ENCODE measurements at regions not wholly inside any gene's neighbourhood (a gene's known extent, or its start where the extent isn't known, plus 50 kb on each side); places are given as distances from the start of the nearest gene placed in this dataset.

DNA sequence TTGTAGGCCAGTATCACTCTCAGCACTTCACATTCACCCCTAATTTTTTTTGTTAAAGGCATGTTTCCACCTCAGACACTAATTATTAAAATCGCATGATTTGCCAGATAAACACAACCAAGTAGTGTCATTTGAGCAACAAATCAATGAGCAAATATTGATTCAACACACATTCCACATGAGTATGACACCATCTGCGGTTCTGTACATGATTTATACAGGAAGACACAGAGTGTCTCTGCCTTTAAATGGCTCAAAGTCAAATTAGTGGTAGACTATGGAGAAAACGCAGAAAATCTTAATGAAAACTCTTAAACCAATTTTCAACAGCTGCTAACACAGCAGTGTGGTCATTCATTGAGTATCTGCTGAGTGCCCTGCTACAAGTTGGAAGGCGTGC lies 300.2 kb downstream of the SOX4 start:
- no peak for DNase-seq

GRCh38 chr6:21895555-21895954 lies 302.0 kb downstream of the SOX4 start:
- DNase-seq, result no peak

DNA sequence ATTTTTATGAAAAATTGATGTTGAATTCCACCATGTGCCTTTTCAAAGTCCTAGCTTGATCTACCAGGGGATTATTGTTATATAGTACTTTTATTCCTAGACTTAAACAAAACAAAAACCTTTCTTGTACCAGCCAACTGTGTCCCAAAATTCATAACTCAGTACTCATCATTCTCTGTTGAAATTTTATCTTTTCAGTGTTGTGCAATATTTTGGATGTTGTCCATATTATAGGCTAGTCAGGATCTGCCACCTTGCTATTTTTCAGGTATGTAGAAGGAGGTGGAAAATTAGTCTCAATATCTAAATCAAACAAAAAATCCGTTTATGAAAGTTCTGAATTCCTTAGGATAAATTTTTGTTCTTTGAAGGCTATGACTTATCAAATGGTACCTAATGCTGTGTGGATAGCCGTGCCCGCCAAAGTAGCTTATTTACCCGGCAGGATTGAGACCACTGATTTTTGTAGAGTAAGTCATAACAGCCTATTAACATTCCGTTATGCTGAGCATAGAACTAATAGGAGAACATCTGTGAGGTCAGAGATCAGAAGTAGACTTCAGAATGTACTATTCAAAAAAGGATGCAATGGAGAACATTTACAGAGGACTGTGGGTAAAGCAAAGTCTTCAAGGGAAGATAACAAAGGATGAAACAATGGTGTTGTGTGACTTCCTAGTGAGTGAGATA lies 304.7 kb downstream of the SOX4 start:
- no peak for DNase-seq

- no peak for DNase-seq
Measured at GRCh38 chr6:21899708-21900107, 306.2 kb downstream of the SOX4 start.

DNA sequence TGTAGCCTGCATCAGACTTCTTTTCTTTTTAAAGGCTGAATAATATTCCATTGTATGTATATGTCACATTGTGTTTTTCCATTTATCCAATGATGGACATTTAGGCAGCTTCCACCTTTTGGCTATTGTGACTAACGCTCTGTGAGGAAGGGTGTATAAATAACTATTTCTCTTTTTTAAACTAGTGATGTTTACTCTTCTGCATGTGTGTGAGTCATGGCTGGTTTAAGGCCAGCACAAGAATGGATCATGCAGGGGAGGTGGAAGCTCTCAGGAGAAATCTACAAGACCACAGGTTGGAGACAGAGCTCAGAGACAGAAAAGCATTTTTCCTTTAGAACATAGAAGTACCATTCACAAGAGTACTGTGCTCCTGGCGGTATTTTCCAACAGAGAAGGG lies 307.2 kb downstream of the SOX4 start:
- no peak for DNase-seq

GRCh38 chr6:21902628-21903169 lies 309.1 kb downstream of the SOX4 start:
- DNase-seq, result no peak

DNA sequence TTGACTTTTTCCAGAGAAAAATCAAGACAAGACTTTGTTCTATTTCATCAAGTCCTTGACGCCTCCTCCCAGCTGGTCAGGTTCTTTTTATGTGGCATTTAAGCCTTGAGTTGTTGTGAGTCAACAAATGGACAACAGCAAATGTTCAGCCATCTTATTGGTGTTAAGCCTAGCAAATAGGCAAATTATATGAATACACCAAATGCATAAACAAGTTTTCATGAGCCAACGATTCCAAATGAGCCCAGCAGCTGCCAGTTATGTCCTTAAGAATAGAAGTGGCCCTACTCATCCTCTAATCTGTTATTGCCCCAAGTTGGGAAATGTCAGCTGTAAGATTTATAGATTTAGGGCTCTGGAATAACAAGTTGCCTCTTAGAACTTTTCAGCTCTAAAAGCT lies 312.0 kb downstream of the SOX4 start:
- DNase-seq, result peak; percentile 61

- no peak for DNase-seq
Measured at GRCh38 chr6:21906826-21907225, 313.3 kb downstream of the SOX4 start.

GRCh38 chr6:21907291-21907690 lies 313.7 kb downstream of the SOX4 start:
- DNase-seq, result no peak

GRCh38 chr6:21908161-21908848 lies 314.8 kb downstream of the SOX4 start:
- no peak for DNase-seq

GRCh38 chr6:21909321-21909720 lies 315.8 kb downstream of the SOX4 start:
- no peak for DNase-seq

- no peak for DNase-seq
Measured at GRCh38 chr6:21911208-21911607, 317.7 kb downstream of the SOX4 start.

- no peak for DNase-seq
Measured at GRCh38 chr6:21912151-21912832, 318.7 kb downstream of the SOX4 start.

DNA sequence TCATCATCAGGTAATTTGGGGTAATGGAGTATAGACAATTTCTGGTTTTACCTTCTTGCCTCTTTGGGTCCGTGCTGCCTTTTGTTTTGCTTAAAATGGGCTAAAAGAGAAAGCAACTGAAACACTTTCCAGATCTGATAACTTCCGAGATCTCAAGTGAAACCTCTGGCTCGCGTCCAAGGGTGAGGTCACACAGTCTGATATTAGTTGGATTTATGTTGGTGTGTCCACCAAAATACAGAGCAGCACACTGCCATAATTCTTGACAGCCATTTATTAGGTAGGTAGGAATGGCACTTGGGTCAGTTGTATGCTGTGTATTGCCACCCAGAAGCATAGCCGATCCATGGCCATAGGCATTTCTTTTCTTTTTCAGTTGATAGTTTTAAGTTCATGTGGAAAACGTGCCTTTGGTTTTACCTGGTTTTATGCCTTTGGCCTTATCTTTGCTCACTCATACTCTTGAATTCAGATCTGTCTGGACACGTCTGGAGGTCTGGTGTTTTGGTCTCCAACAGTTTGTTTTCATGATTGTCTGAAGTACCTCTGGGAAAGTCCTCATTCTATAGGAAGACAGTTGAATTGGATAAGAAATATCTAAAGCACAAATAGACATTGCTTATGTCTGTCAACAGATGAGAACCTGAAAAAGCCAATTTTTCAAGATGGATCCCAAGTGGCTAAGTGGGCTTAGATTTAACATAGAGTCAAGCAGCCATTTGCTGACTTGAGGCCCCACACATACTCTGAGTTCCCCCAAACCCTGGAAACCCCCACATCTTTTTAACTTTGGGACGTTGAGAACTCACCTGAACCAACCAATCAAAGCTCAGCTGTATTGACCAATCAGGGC lies 320.8 kb downstream of the SOX4 start:
- peak; percentile 72 for DNase-seq

GRCh38 chr6:21915707-21916260 lies 322.2 kb downstream of the SOX4 start:
- DNase-seq, result no peak

DNA sequence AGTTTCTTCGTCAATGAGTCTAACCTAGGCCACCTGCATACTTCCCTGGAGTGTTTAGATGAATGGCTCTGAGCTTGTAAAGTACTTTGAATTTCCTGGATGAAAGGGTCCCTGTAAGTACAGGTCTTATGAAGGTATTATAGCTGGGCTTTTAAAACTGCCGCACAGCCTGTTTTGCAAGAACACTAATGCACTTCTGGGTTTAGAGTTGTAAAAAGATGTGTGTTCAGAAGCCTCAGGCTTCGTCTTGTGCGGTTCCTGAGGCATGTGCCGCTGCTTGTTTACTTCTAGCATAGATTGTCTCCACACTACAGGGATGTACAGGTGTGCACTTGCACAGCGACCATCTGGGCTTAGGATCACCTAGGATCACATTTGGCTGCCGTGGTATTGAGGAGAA lies 324.5 kb downstream of the SOX4 start:
- peak; percentile 63 for DNase-seq

GRCh38 chr6:21918666-21919065 lies 325.1 kb downstream of the SOX4 start:
- DNase-seq, result no peak

DNA sequence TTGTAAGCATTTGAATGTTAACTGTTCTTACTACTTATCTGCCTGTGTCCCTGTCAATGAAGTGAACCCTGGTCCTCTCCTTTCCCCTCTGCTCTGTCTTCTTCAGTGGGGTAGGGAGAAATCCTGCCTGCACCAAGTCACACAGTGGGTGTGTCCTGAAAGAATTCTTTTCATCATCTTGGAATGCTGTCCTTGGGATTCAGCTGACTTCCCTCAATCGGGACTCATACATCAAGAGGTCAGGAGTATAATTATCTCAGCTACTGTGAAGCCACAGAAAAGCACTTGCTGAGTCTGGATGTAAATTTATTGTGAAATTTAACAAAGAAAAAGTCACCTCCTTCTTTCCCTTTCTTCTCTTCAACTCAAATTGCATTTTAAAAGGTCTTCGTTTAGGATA lies 328.5 kb downstream of the SOX4 start:
- DNase-seq, result no peak

DNA sequence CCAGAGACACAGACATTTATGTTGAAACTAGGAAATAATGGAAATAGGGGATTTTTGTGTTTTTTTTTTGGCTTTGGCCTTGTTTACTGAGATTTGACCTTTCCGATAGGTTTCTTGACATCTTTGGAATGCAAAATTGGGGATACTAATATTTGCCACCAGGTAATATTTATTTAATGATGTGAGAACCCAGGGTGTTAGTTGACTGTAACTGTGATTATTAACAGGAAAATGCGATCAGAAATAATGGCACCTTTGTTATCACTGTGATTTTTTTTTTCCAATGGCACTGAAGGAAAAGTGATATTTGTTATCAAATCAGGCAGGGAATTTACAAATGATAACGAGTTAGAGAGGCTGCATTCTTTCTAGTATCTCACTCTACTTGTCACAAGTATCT lies 330.5 kb downstream of the SOX4 start:
- no peak for DNase-seq

DNA sequence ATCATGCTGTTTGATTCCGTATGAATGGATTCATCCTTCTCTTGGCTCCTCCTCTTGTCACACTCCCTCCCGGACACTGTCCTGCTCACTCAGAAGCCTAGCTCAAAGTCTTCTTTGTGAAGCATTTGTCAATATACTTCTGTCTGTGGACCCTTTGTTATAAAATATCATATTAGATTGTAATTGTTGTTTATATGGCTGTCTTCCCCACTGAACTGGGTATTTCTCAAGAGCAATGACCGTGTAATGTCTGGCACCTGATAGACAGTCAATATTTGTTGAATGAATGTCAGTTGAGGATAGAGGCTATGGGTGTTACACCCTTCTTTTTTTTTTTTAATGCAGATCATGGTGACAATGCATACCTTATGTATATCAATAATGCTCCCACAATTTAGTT lies 335.3 kb downstream of the SOX4 start:
- DNase-seq, result no peak

GRCh38 chr6:21931641-21932335 lies 338.2 kb downstream of the SOX4 start:
- DNase-seq, result no peak

DNA sequence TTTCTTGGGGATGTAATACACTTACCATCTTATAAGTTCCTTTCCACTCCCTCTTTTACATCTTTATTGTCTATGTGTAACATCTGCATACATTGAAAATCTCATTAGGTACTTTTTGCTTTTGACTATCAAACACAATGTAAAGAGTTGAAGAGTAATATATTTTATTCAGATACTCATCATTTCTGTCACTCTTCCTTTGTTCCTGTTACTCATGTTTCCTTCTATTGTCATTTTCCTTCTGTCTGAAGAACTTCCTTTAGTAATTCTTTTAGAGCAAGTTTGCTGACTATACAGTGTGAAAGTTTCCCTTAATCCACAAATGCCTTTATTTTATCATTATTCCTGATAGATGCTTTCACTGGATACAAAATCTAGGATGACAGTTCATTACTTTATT lies 339.8 kb downstream of the SOX4 start:
- DNase-seq, result no peak
